HEK293 (cell line): ENCODE measurements at regions not wholly inside any gene's neighbourhood (a gene's known extent, or its start where the extent isn't known, plus 50 kb on each side); places are given as distances from the start of the nearest gene placed in this dataset.

ENCODE experiments used
- CTCF ChIA-PET: fragments of 350-600 bp; formaldehyde crosslinking; extraction: SDS; loops from one replicate; lab custom pipeline; 2021; ENCODE audit warnings: antibody characterized with exemption; lab: Yijun Ruan, JAX
- POLR2A ChIA-PET: fragments of 300-600 bp; formaldehyde crosslinking; extraction: SDS; loops from one replicate; lab custom pipeline; 2020; ENCODE audit warnings: antibody characterized with exemption, inconsistent platforms; lab: Yijun Ruan, JAX
- H3K27ac ChIP-seq: fragments of 200-500 bp; sonication (Bioruptor generic); 2 replicates; pipeline ENCODE4 v1.5.1; 2014; ENCODE audit warnings: low read depth, low read length, control low read depth, inconsistent platforms; ENCODE audit errors: extremely low read depth
- H3K36me3 ChIP-seq, 2 experiments: fragments of 200-500 bp in 1 of 2; sonication (Bioruptor generic) in 1 of 2; 1 replicate in 1 of 2; 2 replicates in 1 of 2; pipeline ENCODE4 v1.5.1; 2014 to 2017; ENCODE audit warnings: inconsistent platforms in 2 of 2, low read length in 2 of 2; ENCODE audit not compliant: control insufficient read depth in 2 of 2, insufficient read depth in 1 of 2
- H3K4me1 ChIP-seq: fragments of 200-500 bp; sonication (Bioruptor generic); 2 replicates; pipeline ENCODE4 v1.5.1; 2014; ENCODE audit warnings: mild to moderate bottlenecking, low read length, inconsistent platforms; ENCODE audit not compliant: control insufficient read depth, insufficient read depth
- H3K4me3 ChIP-seq: 2 replicates; pipeline ENCODE4 v1.5.1; 2011; ENCODE audit warnings: low read depth, mild to moderate bottlenecking, control low read depth, low read length, moderate library complexity
- H3K9me3 ChIP-seq: fragments of 200-500 bp; sonication (Bioruptor generic); 2 replicates; pipeline ENCODE4 v1.5.1; 2014; ENCODE audit warnings: low read depth, low read length, inconsistent platforms; ENCODE audit not compliant: control insufficient read depth, insufficient read depth
- FEZF1 ChIP-seq: fragments of 450-650 bp; formaldehyde crosslinking; IDR thresholded peaks from 2 replicates; pipeline ENCODE4 v1.5.1; 2016; ENCODE audit warnings: missing biosample characterization, missing genetic modification characterization
- GLI2 ChIP-seq: fragments of 450-650 bp; formaldehyde crosslinking; IDR thresholded peaks from 2 replicates; pipeline ENCODE4; 2017; ENCODE audit warnings: missing biosample characterization, missing genetic modification characterization, low read depth, borderline replicate concordance
- GLIS1 ChIP-seq: fragments of 450-650 bp; formaldehyde crosslinking; IDR thresholded peaks from 2 replicates; pipeline ENCODE4 v1.5.1; 2016; ENCODE audit warnings: missing biosample characterization, missing genetic modification characterization
- HOXC10 ChIP-seq: sonication (generic); formaldehyde crosslinking; IDR thresholded peaks from 2 replicates; pipeline ENCODE4 v1.8.1; 2023; ENCODE audit warnings: mild to moderate bottlenecking, missing genetic modification reagents
- KLF10 ChIP-seq: fragments of 450-650 bp; IDR thresholded peaks from 2 replicates; pipeline ENCODE4 v1.5.1; 2018; ENCODE audit warnings: missing biosample characterization, mild to moderate bottlenecking, missing genetic modification characterization
- SCRT2 ChIP-seq: fragments of 450-650 bp; formaldehyde crosslinking; IDR thresholded peaks from 2 replicates; pipeline ENCODE4 v1.5.1; 2016; ENCODE audit warnings: missing biosample characterization, missing genetic modification characterization
- ZNF114 ChIP-seq: fragments of 450-650 bp; formaldehyde crosslinking; IDR thresholded peaks from 2 replicates; pipeline ENCODE4 v1.5.0; 2017; ENCODE audit warnings: missing biosample characterization, missing genetic modification characterization
- ZNF214 ChIP-seq: fragments of 450-650 bp; formaldehyde crosslinking; IDR thresholded peaks from 2 replicates; pipeline ENCODE4 v1.5.1; 2017; ENCODE audit warnings: missing biosample characterization, mild to moderate bottlenecking, missing genetic modification characterization, borderline replicate concordance
- ZNF274 ChIP-seq, 2 experiments: fragments of 200-500 bp in 1 of 2; fragments of 450-650 bp in 1 of 2; sonication (Bioruptor generic) in 1 of 2; formaldehyde crosslinking in 1 of 2; IDR thresholded peaks; 2 replicates each; pipeline versions ENCODE4 v1.5.1 to v1.6.1; 2014 to 2016; ENCODE audit warnings: borderline replicate concordance in 1 of 2, inconsistent platforms in 1 of 2, low read length in 1 of 2, missing biosample characterization in 1 of 2, missing genetic modification characterization in 1 of 2
- ZNF335 ChIP-seq: fragments of 450-650 bp; formaldehyde crosslinking; conservative IDR thresholded peaks from 2 replicates; pipeline ENCODE4 v1.5.1; 2016; ENCODE audit warnings: missing biosample characterization, missing genetic modification characterization
- ZNF514 ChIP-seq: fragments of 450-650 bp; formaldehyde crosslinking; IDR thresholded peaks from 2 replicates; pipeline ENCODE4 v1.5.1; 2016; ENCODE audit warnings: missing biosample characterization, missing genetic modification characterization
- ZNF558 ChIP-seq: fragments of 450-650 bp; formaldehyde crosslinking; IDR thresholded peaks from 2 replicates; pipeline ENCODE4 v1.5.1; 2016; ENCODE audit warnings: missing biosample characterization, missing genetic modification characterization
- ZNF610 ChIP-seq: fragments of 450-650 bp; formaldehyde crosslinking; IDR thresholded peaks from 2 replicates; pipeline ENCODE4 v1.5.1; 2016; ENCODE audit warnings: missing biosample characterization, missing genetic modification characterization, borderline replicate concordance
- ZNF629 ChIP-seq: fragments of 450-650 bp; formaldehyde crosslinking; IDR thresholded peaks from 2 replicates; pipeline ENCODE4 v1.5.1; 2017; ENCODE audit warnings: missing biosample characterization, missing genetic modification characterization
- ZNF654 ChIP-seq: fragments of 450-650 bp; formaldehyde crosslinking; IDR thresholded peaks from 2 replicates; pipeline ENCODE4 v1.5.1; 2016; ENCODE audit warnings: low read depth, missing biosample characterization, missing genetic modification characterization
- ZNF777 ChIP-seq: fragments of 450-650 bp; formaldehyde crosslinking; IDR thresholded peaks from 2 replicates; pipeline ENCODE4 v1.5.1; 2017; ENCODE audit warnings: missing biosample characterization, missing genetic modification characterization, borderline replicate concordance
- ZNF830 ChIP-seq: fragments of 450-650 bp; IDR thresholded peaks from 2 replicates; pipeline ENCODE4 v1.5.0; 2018; ENCODE audit warnings: missing biosample characterization, missing genetic modification characterization, low read depth, mild to moderate bottlenecking, moderate library complexity
- TF ChIP-seq, protein P1 (sequence below): fragments of 450-650 bp; formaldehyde crosslinking; IDR thresholded peaks from 2 replicates; pipeline ENCODE4 v1.5.0; 2017; ENCODE audit warnings: missing biosample characterization, missing genetic modification characterization, borderline replicate concordance
- TF ChIP-seq, protein P2 (sequence below): fragments of 450-650 bp; formaldehyde crosslinking; IDR thresholded peaks from 2 replicates; pipeline ENCODE4 v1.5.1; 2016; ENCODE audit warnings: missing biosample characterization, missing genetic modification characterization, borderline replicate concordance
- TF ChIP-seq, protein P3 (sequence below): IDR thresholded peaks from 2 replicates; pipeline ENCODE4 v1.6.1; 2011; ENCODE audit warnings: mild to moderate bottlenecking, low read depth, low read length, borderline replicate concordance

DNA sequence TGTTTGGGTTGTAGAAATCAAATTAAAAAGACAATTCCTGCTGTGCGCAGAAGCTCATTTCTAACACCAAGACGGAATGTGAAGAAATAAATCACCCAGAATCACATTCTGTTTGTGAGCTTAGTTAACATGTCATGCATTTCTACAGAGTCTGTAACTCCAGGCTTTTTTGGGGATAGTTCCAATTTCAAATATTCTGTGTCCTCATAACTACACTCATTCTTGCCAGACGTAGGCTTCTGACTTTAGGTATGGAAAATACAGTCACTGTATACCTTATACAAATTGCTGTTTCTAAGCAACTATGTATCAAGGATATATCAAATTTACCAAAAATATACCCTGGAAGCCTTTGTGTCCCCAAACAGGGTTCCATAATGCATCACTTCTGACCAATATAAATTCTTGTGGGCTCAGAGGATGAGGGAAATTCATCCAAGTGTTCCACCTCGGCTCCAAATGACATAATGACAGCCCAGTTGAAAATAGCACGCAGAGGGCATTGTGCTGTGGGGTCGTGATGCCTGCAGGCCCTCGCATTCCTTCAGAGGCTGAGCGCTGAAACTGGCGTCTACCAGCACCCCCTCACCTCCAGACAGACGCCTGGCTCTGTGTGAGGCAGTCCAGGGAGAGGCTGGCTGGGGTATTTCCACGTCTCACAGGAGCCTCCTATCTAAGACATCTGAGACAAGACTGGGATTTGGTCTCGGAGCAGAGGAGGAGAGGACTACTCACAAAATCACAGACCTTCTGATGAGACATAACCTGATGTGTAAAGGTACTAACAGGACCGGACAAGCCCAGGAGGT, 79.8 kb downstream of the KLF4 start:
- POLR2A ChIA-PET, result no interaction called here
- no peaks in the 10 kb centered on the region for H3K4me1 ChIP-seq
- no peaks in the 10 kb centered on the region for H3K36me3 ChIP-seq
- no peaks in the 10 kb centered on the region for H3K9me3 ChIP-seq
- no peak overlapping the region for H3K4me3 ChIP-seq
- TF ChIP-seq, protein P1, sequence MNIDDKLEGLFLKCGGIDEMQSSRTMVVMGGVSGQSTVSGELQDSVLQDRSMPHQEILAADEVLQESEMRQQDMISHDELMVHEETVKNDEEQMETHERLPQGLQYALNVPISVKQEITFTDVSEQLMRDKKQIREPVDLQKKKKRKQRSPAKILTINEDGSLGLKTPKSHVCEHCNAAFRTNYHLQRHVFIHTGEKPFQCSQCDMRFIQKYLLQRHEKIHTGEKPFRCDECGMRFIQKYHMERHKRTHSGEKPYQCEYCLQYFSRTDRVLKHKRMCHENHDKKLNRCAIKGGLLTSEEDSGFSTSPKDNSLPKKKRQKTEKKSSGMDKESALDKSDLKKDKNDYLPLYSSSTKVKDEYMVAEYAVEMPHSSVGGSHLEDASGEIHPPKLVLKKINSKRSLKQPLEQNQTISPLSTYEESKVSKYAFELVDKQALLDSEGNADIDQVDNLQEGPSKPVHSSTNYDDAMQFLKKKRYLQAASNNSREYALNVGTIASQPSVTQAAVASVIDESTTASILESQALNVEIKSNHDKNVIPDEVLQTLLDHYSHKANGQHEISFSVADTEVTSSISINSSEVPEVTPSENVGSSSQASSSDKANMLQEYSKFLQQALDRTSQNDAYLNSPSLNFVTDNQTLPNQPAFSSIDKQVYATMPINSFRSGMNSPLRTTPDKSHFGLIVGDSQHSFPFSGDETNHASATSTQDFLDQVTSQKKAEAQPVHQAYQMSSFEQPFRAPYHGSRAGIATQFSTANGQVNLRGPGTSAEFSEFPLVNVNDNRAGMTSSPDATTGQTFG, result no peak
- no peak for TF ChIP-seq FEZF1 (tag by site-specific recombination)
- no peak for TF ChIP-seq ZNF214 (tag by site-specific recombination)
- TF ChIP-seq ZNF830 (tag by site-specific recombination), result no peak
- no peak for TF ChIP-seq ZNF629 (tag by site-specific recombination)
- no peak for TF ChIP-seq HOXC10 (CRISPR knock-in tag)
- TF ChIP-seq ZNF335 (tag by site-specific recombination), result no peak
- TF ChIP-seq KLF10 (tag by site-specific recombination), result no peak
- no peak for TF ChIP-seq GLI2 (tag by site-specific recombination)
- no peak for TF ChIP-seq SCRT2 (tag by site-specific recombination)
- TF ChIP-seq ZNF558 (tag by site-specific recombination), result no peak
- TF ChIP-seq ZNF610 (tag by site-specific recombination), result no peak
- TF ChIP-seq GLIS1, result no peak
- TF ChIP-seq ZNF274 (IDR thresholded peaks at IDR 0.05; ENCODE audit: low read length), result no peak
- TF ChIP-seq ZNF274 (tag by site-specific recombination; IDR thresholded peaks at IDR 0.05; ENCODE audit: borderline replicate concordance), result no peak
- TF ChIP-seq, protein P2, sequence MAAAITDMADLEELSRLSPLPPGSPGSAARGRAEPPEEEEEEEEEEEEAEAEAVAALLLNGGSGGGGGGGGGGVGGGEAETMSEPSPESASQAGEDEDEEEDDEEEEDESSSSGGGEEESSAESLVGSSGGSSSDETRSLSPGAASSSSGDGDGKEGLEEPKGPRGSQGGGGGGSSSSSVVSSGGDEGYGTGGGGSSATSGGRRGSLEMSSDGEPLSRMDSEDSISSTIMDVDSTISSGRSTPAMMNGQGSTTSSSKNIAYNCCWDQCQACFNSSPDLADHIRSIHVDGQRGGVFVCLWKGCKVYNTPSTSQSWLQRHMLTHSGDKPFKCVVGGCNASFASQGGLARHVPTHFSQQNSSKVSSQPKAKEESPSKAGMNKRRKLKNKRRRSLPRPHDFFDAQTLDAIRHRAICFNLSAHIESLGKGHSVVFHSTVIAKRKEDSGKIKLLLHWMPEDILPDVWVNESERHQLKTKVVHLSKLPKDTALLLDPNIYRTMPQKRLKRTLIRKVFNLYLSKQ (tag by site-specific recombination), result no peak
- no peak for TF ChIP-seq ZNF654
- TF ChIP-seq ZNF114 (tag by site-specific recombination), result no peak
- CTCF ChIA-PET, result interaction anchor here (0.6 to 0.7 kb wide), 2 partner anchors 13 to 313 kb away, joined by 3 read pairs; no protein-coding TSS in a partner anchor
- no peak overlapping the region for H3K27ac ChIP-seq

DNA sequence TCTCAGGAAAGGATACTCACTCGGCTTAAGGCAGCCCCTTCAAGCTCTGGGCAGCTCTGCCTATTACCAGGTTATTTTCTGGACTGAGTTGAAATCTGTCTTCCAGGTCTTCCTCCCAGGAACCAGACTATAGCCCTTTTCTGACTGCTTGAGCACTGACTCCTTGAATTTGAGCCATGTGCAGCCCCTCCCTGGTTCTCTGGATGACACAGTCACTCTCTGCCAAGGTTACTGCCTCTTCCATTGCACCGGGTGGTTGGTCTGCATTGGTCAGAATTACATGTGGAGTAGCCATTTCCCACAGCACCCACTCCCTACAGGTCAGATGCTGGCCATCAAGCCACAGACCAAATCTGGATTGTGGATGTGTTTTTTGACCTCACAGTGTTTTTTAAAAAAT, 81.9 kb downstream of the KLF4 start:
- ChIA-PET POLR2A (no interaction called here), CTCF (interaction anchor here (0.6 kb wide), 1 partner anchor 18 kb away, joined by 3 read pairs; no protein-coding TSS in a partner anchor)
- Histone ChIP-seq H3K4me1 (no peaks in the 10 kb centered on the region), H3K4me3 (no peak overlapping the region), H3K36me3 (no peaks in the 10 kb centered on the region), H3K27ac (no peak overlapping the region), H3K9me3 (no peaks in the 10 kb centered on the region)
- no peak for TF ChIP-seq GLIS1
- TF ChIP-seq, protein P3, sequence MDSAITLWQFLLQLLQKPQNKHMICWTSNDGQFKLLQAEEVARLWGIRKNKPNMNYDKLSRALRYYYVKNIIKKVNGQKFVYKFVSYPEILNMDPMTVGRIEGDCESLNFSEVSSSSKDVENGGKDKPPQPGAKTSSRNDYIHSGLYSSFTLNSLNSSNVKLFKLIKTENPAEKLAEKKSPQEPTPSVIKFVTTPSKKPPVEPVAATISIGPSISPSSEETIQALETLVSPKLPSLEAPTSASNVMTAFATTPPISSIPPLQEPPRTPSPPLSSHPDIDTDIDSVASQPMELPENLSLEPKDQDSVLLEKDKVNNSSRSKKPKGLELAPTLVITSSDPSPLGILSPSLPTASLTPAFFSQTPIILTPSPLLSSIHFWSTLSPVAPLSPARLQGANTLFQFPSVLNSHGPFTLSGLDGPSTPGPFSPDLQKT, result no peak
- no peak for TF ChIP-seq ZNF514
- TF ChIP-seq ZNF777, result no peak
